Esophagus squamous epithelium (tissue), 4 donors: ENCODE measurements at regions not wholly inside any gene's neighbourhood (a gene's known extent, or its start where the extent isn't known, plus 50 kb on each side); places are given as distances from the start of the nearest gene placed in this dataset.

Experiments
- CTCF ChIP-seq, 6 experiments: fragments of 450-650 bp in 4 of 6; fragments of 200-600 bp in 2 of 6; sonication (generic) in 2 of 6; IDR thresholded peaks; one replicate each; pipeline ENCODE4 v1.5.1; 2016 to 2019; ENCODE audit warnings: antibody characterized with exemption in 6 of 6, mild to moderate bottlenecking in 4 of 6, moderate library complexity in 4 of 6
- POLR2A ChIP-seq, 4 donors: fragments of 450-650 bp; IDR thresholded peaks; one replicate each; pipeline ENCODE4 v1.6.1; 2017; ENCODE audit warnings: antibody characterized with exemption in 4 of 4, mild to moderate bottlenecking in 4 of 4, moderate library complexity in 3 of 4

GRCh38 chr13:22061806-22062391 lies 391.0 kb downstream of the FGF9 start:
- TF ChIP-seq CTCF (IDR thresholded peaks at IDR 0.05), result no peak
- TF ChIP-seq POLR2A (IDR thresholded peaks at IDR 0.05), result no peak
